Neural progenitor cell (in vitro differentiated cells): ENCODE measurements at regions not wholly inside any gene's neighbourhood (a gene's known extent, or its start where the extent isn't known, plus 50 kb on each side); places are given as distances from the start of the nearest gene placed in this dataset.

Experiments
- DNase-seq: peaks from one replicate; pipeline ENCODE4 v3.0.0-alpha.2; 2016; ENCODE audit warnings: low spot score
- H2AFZ ChIP-seq: fragments of 200-600 bp; sonication (generic); replicated peaks from 2 replicates; pipeline ENCODE4 v1.6.1; 2016; ENCODE audit warnings: antibody characterized with exemption
- H3F3A ChIP-seq: fragments of 200-600 bp; sonication (generic); 2 replicates; pipeline ENCODE4 v1.6.1; 2016; ENCODE audit warnings: antibody characterized with exemption, low read depth
- H3K27ac ChIP-seq: fragments of 200-600 bp; sonication (generic); 2 replicates; pipeline ENCODE4 v1.5.1; 2016; ENCODE audit warnings: mild to moderate bottlenecking
- H3K27me3 ChIP-seq: fragments of 200-600 bp; sonication (generic); 2 replicates; pipeline ENCODE4 v1.6.1; 2016; ENCODE audit warnings: mild to moderate bottlenecking, moderate library complexity
- H3K36me3 ChIP-seq: fragments of 200-600 bp; sonication (generic); 2 replicates; pipeline ENCODE4 v1.5.1; 2016
- H3K4me1 ChIP-seq: fragments of 200-600 bp; sonication (generic); 2 replicates; pipeline ENCODE4 v1.6.1; 2016; ENCODE audit warnings: mixed run types
- H3K4me2 ChIP-seq: fragments of 200-600 bp; sonication (generic); 2 replicates; pipeline ENCODE4 v1.6.1; 2016
- H3K4me3 ChIP-seq: fragments of 200-600 bp; sonication (generic); 2 replicates; pipeline ENCODE4 v1.5.1; 2016
- H3K79me2 ChIP-seq: fragments of 200-600 bp; sonication (generic); 2 replicates; pipeline ENCODE4 v1.6.1; 2016; ENCODE audit warnings: low read depth
- H3K9ac ChIP-seq: fragments of 200-600 bp; sonication (generic); 2 replicates; pipeline ENCODE4 v1.6.1; 2016
- H3K9me3 ChIP-seq: fragments of 200-600 bp; sonication (generic); 2 replicates; pipeline ENCODE4 v1.5.1; 2016; ENCODE audit warnings: low read depth
- H4K20me1 ChIP-seq: fragments of 200-600 bp; sonication (generic); 2 replicates; pipeline ENCODE4 v1.6.1; 2016; ENCODE audit warnings: low read depth
- H3K27ac Mint-ChIP-seq: 3 replicates; pipeline ENCODE4 v1.8.0; 2021; ENCODE audit warnings: mixed read lengths
- H3K27me3 Mint-ChIP-seq: 2 replicates; pipeline ENCODE4 v1.8.0; 2022; ENCODE audit warnings: low read depth, mild to moderate bottlenecking, inconsistent platforms, moderate library complexity, mixed read lengths; ENCODE audit not compliant: insufficient read depth
- H3K36me3 Mint-ChIP-seq: 3 replicates; pipeline ENCODE4 v1.8.0; 2021; ENCODE audit warnings: mixed read lengths
- H3K4me1 Mint-ChIP-seq: 3 replicates; pipeline ENCODE4 v1.8.0; 2021; ENCODE audit warnings: mixed read lengths
- H3K4me3 Mint-ChIP-seq: 3 replicates; pipeline ENCODE4 v1.8.0; 2021; ENCODE audit warnings: mild to moderate bottlenecking, moderate library complexity, mixed read lengths
- H3K9me3 Mint-ChIP-seq: 3 replicates; pipeline ENCODE4 v1.8.0; 2020; ENCODE audit warnings: mixed read lengths
- CTCF ChIP-seq: fragments of 200-600 bp; sonication (generic); IDR thresholded peaks from 2 replicates; pipeline ENCODE4 v1.5.1; 2017; ENCODE audit warnings: antibody characterized with exemption, mild to moderate bottlenecking
- EZH2 ChIP-seq: fragments of 200-600 bp; sonication (generic); IDR thresholded peaks from 2 replicates; pipeline ENCODE4 v1.6.1; 2017; ENCODE audit warnings: antibody characterized with exemption, mild to moderate bottlenecking, moderate library complexity
- EZH2phosphoT487 ChIP-seq: fragments of 200-600 bp; sonication (generic); IDR thresholded peaks from 2 replicates; pipeline ENCODE4 v1.6.1; 2017; ENCODE audit warnings: antibody characterized with exemption

DNA sequence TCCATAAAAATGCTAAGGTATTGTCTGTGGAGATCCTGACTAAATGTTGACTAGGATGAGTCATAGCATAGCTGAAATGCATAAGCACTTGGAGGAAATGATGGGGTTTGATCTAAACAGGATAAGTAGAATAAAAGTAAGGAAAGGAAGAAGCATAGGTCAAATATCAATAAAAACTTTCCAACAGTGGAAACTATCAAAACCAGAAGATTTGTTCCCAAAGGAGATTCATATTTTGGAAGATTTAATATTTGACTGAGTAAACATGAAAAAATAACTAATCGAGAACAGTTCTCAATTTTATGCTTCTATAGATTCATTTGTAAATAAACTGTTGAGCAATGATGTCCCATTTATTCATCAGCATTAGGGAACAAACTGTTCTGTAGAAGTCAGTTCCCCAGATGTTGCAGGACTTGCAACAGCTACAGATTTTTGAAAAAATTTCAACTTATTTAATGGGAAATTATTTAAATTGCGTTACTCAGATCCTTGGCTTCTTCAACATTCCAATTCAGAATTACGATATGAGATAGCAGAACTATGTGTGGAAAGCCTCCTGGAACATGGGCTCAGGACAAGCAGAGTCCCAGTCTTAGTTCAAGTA lies 133.7 kb upstream of the TBX18 start:
- no peak overlapping the region for H3K27ac Mint-ChIP-seq
- TF ChIP-seq EZH2phosphoT487 = no peak
- TF ChIP-seq EZH2 = no peak
- TF ChIP-seq CTCF = no peak
- no peak overlapping the region for H2AFZ ChIP-seq
- no peak overlapping the region for H3K4me3 Mint-ChIP-seq
- H3K9me3 Mint-ChIP-seq = no peaks in the 10 kb centered on the region
- no peaks in the 10 kb centered on the region for H4K20me1 ChIP-seq
- H3K9ac ChIP-seq = no peak overlapping the region
- no peaks in the 10 kb centered on the region for H3K36me3 ChIP-seq
- no peaks in the 10 kb centered on the region for H3K9me3 ChIP-seq
- no peak for DNase-seq
- no peak overlapping the region for H3K4me2 ChIP-seq
- no peaks in the 10 kb centered on the region for H3K4me1 Mint-ChIP-seq
- no peaks in the 10 kb centered on the region for H3F3A ChIP-seq
- H3K27me3 ChIP-seq = no peaks in the 10 kb centered on the region
- no peaks in the 10 kb centered on the region for H3K79me2 ChIP-seq
- H3K36me3 Mint-ChIP-seq = no peaks in the 10 kb centered on the region
- H3K4me3 ChIP-seq = no peak overlapping the region
- H3K27ac ChIP-seq = no peak overlapping the region
- H3K27me3 Mint-ChIP-seq = no peaks in the 10 kb centered on the region
- H3K4me1 ChIP-seq = no peaks in the 10 kb centered on the region

GRCh38 chr6:84897011-84897410 lies 132.6 kb upstream of the TBX18 start:
- Mint-ChIP-seq H3K27ac (no peak overlapping the region), H3K4me3 (no peak overlapping the region), H3K9me3 (no peaks in the 10 kb centered on the region), H3K36me3 (no peaks in the 10 kb centered on the region), H3K27me3 (no peaks in the 10 kb centered on the region), H3K4me1 (no peaks in the 10 kb centered on the region)
- no peak overlapping the region for H3K4me3 ChIP-seq
- no peak overlapping the region for H3K9ac ChIP-seq
- H3K4me2 ChIP-seq = no peak overlapping the region
- no peaks in the 10 kb centered on the region for H3K4me1 ChIP-seq
- no peaks in the 10 kb centered on the region for H3K9me3 ChIP-seq
- no peak overlapping the region for H3K27ac ChIP-seq
- no peaks in the 10 kb centered on the region for H3K27me3 ChIP-seq
- TF ChIP-seq CTCF (no peak), EZH2phosphoT487 (no peak), EZH2 (no peak)
- no peaks in the 10 kb centered on the region for H4K20me1 ChIP-seq
- no peak for DNase-seq
- no peaks in the 10 kb centered on the region for H3F3A ChIP-seq
- no peaks in the 10 kb centered on the region for H3K79me2 ChIP-seq
- no peaks in the 10 kb centered on the region for H3K36me3 ChIP-seq
- H2AFZ ChIP-seq = no peak overlapping the region

GRCh38 chr6:84892671-84893070 lies 128.3 kb upstream of the TBX18 start:
- no peak for TF ChIP-seq EZH2phosphoT487
- no peak for TF ChIP-seq EZH2
- no peak for TF ChIP-seq CTCF
- H3F3A ChIP-seq = no peaks in the 10 kb centered on the region
- H3K27me3 ChIP-seq = no peaks in the 10 kb centered on the region
- no peaks in the 10 kb centered on the region for H3K36me3 ChIP-seq
- H3K9me3 ChIP-seq = no peaks in the 10 kb centered on the region
- H3K9ac ChIP-seq = no peak overlapping the region
- no peak overlapping the region for H3K4me3 Mint-ChIP-seq
- no peak overlapping the region for H2AFZ ChIP-seq
- no peak overlapping the region for H3K4me2 ChIP-seq
- no peak overlapping the region for H3K4me3 ChIP-seq
- H3K27me3 Mint-ChIP-seq = no peaks in the 10 kb centered on the region
- H3K4me1 ChIP-seq = no peaks in the 10 kb centered on the region
- H3K79me2 ChIP-seq = no peaks in the 10 kb centered on the region
- no peak for DNase-seq
- H3K27ac ChIP-seq = no peak overlapping the region
- no peaks in the 10 kb centered on the region for H3K4me1 Mint-ChIP-seq
- H3K9me3 Mint-ChIP-seq = no peaks in the 10 kb centered on the region
- H3K36me3 Mint-ChIP-seq = no peaks in the 10 kb centered on the region
- H4K20me1 ChIP-seq = no peaks in the 10 kb centered on the region
- H3K27ac Mint-ChIP-seq = no peak overlapping the region
